GM19324 (cell line): ENCODE measurements at regions not wholly inside any gene's neighbourhood (a gene's known extent, or its start where the extent isn't known, plus 50 kb on each side); places are given as distances from the start of the nearest gene placed in this dataset.
"Not testable (repeated sequence)": the region's sequence is repeated elsewhere in the genome, so short reads cannot be mapped to it uniquely, and the experiment has no call there.

Experiments
- ATAC-seq: cut with Tn5 transposase; IDR thresholded peaks from one replicate; pipeline ENCODE4 v1.9.1; 2021; ENCODE audit warnings: mild to moderate bottlenecking, moderate library complexity; ENCODE audit not compliant: unreplicated experiment, low FRiP score

GRCh38 chr16:59699786-59700185, 965.7 kb upstream of the GOT2 start:
- no peak for ATAC-seq

GRCh38 chr16:59698346-59699020, 964.4 kb upstream of the GOT2 start:
- no peak for ATAC-seq

GRCh38 chr16:59697761-59698160, 963.6 kb upstream of the GOT2 start:
- no peak for ATAC-seq

- no peak for ATAC-seq
These were observed 963.1 kb upstream of the GOT2 start for GRCh38 chr16:59697236-59697635.

GRCh38 chr16:59696495-59696894, 962.4 kb upstream of the GOT2 start:
- ATAC-seq: no peak

- no peak for ATAC-seq
These were observed 956.1 kb upstream of the GOT2 start for GRCh38 chr16:59690216-59690615.

GRCh38 chr16:59688006-59688405, 953.9 kb upstream of the GOT2 start:
- ATAC-seq: no peak

- no peak for ATAC-seq
These were observed 952.3 kb upstream of the GOT2 start for GRCh38 chr16:59686405-59686804.

- no peak for ATAC-seq
These were observed 950.8 kb upstream of the GOT2 start for GRCh38 chr16:59684911-59685310.

- no peak for ATAC-seq
These were observed 949.6 kb upstream of the GOT2 start for GRCh38 chr16:59683709-59684108.

GRCh38 chr16:59665618-59666220, 931.6 kb upstream of the GOT2 start:
- no peak for ATAC-seq

GRCh38 chr16:59658572-59658971, 924.5 kb upstream of the GOT2 start:
- ATAC-seq: no peak

GRCh38 chr16:59655031-59655430, 920.9 kb upstream of the GOT2 start:
- no peak for ATAC-seq

GRCh38 chr16:59654455-59654854, 920.3 kb upstream of the GOT2 start:
- no peak for ATAC-seq

- ATAC-seq: no peak
These were observed 917.5 kb upstream of the GOT2 start for GRCh38 chr16:59651662-59652061.

- no peak for ATAC-seq
These were observed 911.1 kb upstream of the GOT2 start for GRCh38 chr16:59645194-59645593.

GRCh38 chr16:59635674-59636073, 901.6 kb upstream of the GOT2 start:
- no peak for ATAC-seq

GRCh38 chr16:59634951-59635350, 900.8 kb upstream of the GOT2 start:
- no peak for ATAC-seq

- no peak for ATAC-seq
These were observed 900.0 kb upstream of the GOT2 start for GRCh38 chr16:59634004-59634579.

GRCh38 chr16:59632276-59632855, 898.2 kb upstream of the GOT2 start:
- no peak for ATAC-seq

GRCh38 chr16:59624381-59624780, 890.3 kb upstream of the GOT2 start:
- ATAC-seq: not testable (repeated sequence)
